NCI-H2107 treated with DMSO at 0.1 percent for 48 hours (cell line): ENCODE measurements at regions not wholly inside any gene's neighbourhood (a gene's known extent, or its start where the extent isn't known, plus 50 kb on each side); places are given as distances from the start of the nearest gene placed in this dataset.
"Not testable (repeated sequence)": the region's sequence is repeated elsewhere in the genome, so short reads cannot be mapped to it uniquely, and the experiment has no call there.

Source experiments
- DNase-seq: peaks from one replicate; lab custom pipeline; 2025; ENCODE audit not compliant: unreplicated experiment; lab: John Stamatoyannopoulos, UW

DNA sequence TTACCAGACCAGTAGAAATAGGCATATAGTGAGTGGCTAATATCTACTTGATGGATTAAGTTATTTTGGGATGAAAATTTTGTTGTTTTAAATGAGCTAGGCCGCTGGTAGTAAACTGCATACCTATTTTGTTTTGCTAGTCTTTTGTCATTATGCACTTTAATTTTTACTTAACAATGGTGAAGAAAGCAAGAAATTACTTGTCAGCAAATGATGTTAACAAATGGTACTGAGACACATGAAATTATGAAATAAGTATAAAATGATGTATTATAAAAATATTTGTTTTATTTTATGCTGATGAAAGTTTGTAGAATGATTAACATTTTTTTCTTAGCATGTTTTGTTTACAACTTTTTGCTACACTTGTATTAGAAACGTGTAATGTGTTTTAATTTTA lies 807.7 kb downstream of the TBC1D32 start:
- no peak for DNase-seq

DNA sequence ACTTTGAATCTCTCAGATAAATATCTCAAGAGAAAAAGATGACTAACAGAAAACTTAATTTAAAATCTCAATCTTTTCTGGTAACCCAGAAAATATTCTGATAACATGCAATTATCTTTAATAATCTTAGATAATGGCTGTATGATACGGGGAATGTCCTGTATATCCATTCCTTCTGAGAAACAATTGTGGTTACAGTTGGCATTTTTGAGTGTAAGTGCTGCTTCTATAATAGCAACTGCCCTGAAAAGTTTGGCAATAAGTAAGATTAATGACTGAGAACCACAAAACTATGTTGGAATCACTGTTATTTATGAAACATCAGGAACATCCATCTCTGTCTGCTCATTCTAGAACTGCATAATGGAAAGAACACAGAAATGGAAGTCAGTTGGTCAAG lies 819.7 kb downstream of the TBC1D32 start:
- DNase-seq: no peak

DNA sequence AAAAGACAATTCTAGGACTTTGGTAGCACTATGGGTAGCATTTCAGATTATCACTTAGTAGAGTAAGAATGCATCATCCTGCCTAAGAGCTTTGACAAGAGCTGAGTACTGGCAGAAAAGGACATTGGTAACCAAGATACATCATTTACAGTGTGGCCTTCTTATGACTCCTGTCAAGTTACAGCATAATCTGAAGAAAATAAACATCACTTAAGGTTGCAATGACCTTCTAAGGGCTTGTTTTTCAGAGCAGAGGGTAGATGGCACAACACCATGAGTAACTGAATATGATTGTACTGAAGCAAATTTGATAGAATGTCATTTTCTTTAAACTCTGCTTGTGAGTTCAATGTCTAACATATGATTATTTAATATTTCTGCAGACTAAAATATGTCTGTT lies 822.6 kb downstream of the TBC1D32 start:
- no peak for DNase-seq

DNA sequence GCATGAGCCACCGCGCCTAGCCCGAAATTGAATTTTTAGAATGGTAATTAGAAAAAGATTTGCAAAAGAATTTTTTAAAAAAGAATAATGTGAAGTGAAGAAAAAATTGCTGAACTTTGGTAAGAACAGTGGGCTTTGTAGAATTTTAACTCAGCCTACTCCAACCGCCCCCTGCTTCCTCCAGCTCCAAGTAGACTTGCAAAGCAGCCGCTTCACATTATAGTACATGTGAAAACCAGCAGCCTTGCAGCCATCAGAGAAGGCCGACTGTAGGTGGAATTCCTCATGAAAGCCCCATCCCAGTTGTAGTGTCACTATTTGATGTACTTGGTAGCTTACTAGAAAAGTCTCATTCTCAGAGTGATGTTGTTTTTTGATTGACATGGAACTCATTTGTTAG lies 835.6 kb downstream of the TBC1D32 start:
- DNase-seq: no peak

DNA sequence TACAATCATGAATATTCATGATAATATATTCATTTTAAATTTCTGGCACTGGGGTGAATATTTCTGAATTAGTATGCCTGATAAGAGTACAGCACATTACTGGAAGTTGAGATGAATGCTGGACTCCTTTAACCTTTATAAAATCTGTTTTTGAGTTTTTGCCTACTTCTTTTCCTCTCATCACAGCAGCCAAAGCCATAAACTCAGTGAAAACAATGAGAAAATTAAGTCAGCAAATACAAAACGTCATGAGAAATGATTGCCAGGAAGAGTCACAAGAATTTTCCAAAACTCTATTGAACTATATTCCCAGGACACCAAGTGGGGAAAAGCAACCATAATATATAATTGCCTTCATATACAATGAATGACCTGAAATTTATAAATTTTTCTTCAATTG lies 837.6 kb downstream of the TBC1D32 start:
- DNase-seq: no peak

DNA sequence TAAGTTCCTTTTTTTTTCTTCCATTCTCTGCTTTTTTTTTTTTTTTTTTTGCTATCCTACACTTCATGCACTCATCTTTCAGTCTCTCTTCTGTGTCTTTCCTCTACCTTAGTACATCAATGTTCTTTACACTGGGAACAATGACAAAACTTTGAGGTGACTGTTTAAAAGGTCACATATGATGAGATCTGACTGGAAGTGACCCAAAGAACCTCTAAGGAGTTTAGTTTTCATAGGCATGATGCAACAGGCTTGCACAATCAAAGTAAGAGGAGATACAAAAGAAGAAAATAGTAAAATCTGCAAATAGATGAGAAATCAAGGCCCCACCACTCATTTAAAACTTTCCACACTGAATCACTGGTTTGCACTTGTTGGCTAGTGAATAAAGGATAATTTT lies 840.8 kb downstream of the TBC1D32 start:
- DNase-seq: no peak

DNA sequence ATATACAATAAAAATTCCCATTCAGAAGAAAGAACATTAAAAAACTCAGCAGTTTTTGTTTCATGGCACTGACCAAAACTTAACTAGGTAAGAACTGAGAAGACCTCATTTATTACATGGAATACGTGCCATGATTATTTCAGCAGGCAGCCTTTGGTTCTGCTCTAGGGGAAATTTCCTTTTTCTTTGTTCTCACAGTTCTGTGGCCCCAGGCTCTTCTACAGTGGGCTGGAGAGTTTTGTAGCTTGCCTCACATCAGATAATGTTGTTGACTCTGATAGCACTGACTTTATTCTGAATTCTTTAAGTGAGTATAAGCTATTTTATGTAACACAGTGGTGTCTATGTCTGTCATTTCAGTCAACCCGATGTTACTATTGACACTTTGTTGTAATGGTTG lies 844.3 kb downstream of the TBC1D32 start:
- DNase-seq: no peak

DNA sequence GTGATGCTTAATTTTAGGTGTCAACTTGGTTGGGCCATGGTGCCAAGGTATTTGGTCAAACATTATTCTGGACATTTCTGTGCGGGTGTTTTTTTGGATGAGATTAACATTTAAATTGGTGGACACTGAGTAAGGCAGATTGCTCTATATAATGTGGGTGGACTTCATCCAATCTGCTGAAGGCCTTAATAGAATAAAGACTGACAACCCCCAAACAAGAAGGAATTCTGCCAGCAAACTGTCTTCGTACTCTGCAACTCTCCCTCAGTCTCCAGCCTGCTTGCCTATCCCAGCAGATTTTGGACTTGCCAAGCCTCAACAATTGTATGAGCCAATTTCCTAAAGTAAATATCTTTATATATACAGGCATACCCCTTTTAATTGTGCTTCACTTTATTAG lies 850.1 kb downstream of the TBC1D32 start:
- no peak for DNase-seq

DNA sequence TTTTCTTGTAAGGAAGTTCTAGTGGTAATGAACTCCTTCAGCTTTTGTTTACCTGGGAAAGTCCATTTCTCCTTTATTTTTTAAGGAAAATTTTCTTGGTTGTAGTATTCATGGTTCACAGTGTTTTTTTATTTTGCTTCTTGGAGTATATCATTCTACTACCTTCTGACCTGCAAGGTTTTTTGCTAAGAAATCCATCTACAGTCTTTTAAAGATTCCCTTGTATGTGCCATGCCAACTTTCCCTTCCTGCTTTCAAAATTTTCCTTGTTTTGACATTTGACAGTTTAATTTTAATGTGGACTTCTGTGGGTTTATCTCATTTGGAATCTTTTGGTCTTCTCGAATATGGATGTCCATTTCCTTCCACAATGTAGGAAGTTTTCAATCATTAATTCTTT lies 855.6 kb downstream of the TBC1D32 start:
- no peak for DNase-seq

DNA sequence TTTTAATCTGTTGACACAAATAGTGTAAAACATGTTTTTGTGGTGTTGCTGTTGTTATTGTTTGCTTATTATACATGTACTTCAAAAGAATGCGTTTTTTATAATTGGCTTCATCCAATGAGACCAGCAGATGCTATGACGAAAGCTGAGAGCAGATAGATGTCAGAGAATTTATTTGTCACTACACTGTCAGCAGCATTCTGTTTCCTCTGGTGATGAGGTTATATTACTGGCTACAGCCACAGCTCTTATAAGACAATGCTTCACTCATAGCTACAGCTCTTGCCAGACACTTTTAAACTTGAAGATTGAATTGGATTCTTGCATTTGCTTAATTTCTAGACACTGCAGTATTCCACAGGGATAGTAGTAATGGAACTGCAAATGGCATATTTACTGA lies 860.5 kb downstream of the TBC1D32 start:
- DNase-seq: no peak

DNA sequence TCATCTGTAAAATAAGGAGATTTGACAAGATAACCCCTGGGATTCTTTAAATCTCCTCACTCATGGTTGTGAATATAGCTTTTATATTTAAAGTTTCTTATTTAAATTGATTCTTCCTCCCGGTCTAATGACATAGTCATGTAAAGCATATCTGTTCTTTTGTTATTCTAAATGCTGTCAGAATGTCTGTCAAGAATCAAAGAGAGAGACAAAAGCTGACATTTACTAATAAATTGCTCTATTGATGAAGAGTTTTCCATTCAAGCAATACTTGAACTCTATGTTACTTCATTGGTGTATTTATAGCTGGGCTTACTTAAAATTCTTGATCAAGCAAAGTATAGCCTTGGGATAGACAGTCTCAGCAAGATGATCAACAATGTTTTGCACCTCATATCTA lies 865.8 kb downstream of the TBC1D32 start:
- no peak for DNase-seq

DNA sequence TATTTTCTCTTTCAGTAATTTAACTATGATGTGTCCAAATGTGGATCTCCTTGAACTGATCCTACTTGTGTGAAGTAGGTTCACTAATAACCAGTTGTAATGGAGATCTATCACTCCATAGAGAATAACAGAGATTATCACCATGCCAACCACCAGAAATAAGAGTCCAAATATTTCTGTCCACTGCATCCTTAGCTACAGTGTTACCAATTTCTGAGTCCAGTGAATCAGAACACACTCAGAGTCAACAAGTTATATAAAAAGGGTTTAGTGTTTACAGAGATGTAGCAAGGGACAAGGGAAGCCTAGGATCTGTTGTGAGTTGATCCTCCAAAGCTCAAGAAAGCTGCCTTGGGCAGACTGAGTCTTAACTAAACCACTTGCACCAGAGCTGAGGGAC lies 882.8 kb downstream of the TBC1D32 start:
- DNase-seq: no peak

DNA sequence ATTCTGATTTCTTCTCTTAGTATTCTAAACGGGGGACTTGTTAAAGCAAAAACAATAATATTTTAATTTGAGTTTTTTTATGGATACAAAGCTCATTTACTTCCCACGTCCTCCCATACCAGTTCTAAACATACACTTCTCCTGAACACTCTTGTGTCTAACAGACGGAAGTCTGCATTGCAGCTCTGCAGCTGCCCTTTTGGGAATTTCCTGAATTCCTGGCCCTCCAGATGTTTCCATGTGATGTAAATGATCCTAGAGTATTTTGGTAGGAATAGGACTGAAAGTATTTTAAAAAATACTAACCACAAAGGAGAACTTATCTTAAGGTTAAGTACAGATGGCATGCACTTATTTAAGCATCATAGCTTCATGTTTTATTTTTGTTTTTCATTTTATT lies 886.7 kb downstream of the TBC1D32 start:
- no peak for DNase-seq

DNA sequence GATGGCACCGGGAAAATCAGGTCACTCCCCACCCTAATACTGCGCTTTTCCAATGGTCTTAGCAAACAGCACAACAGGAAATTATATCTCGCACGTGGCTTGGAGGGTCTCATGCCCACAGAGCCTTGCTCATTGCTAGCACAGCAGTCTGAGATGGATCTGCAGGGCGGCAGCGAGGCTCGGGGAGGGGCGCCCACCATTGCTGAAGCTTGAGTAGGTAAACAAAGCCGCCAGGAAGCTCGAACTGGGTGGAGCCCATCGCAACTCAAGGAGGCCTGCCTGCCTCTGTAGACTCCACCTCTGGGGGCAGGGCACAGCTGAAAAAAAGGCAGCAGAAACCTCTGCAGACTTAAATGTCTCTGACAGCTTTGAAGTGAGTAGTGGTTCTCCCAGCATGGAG lies 901.4 kb downstream of the TBC1D32 start:
- not testable (repeated sequence) for DNase-seq

DNA sequence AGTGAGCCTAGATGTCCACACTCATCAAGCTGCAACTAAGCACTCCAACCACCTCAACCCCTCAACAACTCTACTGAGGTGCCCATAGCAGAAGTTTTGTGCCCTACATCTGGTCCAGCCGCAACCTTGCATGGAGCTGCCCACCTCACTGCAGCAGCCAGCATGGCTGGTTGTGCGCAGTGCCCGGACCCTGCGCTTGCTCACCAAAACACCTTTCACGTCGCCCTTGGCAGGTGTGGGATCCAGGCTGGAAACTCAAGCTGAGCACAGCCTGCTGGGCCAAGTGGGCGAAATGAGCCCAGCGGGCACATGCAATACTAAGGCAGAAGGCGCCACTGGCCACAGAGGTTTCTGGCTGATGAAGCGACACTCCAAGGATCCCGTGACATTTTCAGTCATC lies 902.4 kb downstream of the TBC1D32 start:
- no peak for DNase-seq

DNA sequence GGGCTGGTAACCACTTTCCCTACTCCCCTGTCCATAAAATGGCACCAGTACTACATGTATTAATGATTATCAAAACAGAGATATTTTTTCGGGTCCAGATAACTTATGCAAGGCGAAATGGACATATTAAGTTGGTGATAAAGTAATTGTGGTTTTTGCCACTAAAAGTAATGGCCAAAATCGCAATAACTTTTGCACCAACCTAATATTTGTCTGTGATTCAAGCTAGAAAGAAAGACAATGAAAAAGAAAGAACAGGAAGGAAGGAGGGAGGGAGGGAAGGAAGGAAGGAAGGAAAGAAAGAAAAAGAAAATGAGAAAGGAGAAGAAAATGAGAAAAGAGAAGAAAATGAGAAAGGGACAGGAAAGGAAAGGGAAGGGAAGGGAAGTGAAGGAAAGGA lies 922.9 kb downstream of the TBC1D32 start:
- no peak for DNase-seq

DNA sequence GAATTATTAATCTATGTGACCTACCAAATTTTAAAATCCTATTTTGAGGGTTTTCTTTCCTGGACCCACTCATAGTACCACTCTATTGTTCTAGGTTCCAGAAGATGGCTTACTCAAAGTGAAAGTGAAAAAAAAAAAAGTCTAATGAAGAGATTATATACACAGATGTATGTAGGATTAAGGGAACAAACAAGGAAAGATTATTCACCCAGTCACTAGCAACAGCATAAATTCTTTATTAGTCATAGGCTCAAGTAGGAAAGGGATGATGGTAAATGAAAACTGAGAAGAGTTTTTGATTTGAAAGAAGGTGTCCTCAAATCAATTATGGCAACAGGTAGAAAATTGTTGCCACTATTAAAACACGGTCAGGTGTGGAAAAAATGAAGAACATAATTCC lies 923.7 kb downstream of the TBC1D32 start:
- no peak for DNase-seq

DNA sequence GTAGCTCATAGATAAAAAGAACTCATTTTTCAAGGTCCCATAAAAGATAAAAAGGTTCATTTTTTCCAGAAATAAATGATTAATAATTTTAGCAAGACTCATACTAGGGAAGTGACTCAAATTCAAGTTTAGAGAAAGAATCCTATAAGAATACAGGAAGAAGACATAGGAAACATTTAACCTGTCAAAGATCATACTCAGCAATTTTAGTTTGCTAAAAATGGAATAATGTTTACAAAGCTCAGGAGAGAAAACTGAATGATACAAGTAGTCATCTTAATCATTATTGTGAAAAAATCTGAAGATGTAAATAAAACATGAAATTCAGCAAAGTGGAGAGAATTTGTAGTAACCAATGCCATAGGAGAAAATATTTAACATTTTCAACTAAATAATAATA lies 926.6 kb downstream of the TBC1D32 start:
- DNase-seq: no peak

DNA sequence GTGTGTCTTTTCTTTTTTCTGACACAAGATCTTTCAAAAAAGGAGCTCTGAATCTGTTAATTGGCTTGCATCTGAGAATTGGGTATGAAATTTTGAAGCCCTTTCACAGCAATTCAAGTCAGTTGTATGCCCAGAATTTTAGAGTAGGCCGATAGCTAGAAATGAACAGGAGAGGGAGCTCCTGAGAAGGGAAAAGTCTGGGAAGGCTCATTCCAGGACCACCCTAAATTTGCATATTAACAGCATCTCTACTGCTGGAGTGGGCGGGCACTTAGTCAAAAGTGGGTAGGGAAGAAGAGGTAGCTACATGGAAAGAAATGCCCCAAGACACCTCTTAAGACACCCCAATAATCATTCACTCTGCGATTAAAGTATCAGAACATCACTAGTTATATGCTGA lies 928.3 kb downstream of the TBC1D32 start:
- no peak for DNase-seq

DNA sequence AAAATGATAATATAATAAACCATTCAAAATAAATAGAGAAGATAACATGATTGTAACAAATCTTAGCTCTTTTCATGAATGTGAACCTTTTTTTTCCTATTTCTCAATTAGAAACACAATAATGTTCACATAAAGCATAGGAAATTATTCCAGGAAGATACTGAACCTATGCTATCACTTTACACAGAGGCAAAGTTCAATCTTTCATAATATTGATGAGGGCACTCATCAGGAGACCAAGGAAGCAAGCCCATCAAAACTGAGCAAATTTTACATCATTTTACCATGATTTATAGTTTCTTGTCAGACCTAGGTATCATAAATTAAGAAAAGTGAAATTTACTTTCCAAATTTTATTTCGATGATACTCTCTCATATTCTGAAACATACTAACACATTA lies 938.5 kb downstream of the TBC1D32 start:
- no peak for DNase-seq

DNA sequence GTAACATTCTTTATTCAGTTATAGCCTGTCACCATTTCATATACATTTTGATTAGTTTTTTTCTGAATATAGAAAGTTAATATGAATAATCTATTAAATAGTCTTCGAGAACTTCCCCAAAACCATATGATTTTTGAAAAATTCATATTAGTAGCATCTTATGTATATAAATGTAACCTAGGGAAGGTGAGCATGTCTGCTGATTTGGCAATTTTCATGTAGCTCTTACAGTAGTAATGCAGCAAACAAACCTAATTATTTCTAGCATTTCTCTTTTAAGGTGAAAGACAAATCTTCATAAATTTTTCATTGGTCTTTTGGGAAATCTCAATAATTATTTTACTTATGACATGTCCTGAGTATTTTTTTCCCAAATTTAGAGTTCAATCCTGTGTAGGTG lies 939.0 kb downstream of the TBC1D32 start:
- no peak for DNase-seq

DNA sequence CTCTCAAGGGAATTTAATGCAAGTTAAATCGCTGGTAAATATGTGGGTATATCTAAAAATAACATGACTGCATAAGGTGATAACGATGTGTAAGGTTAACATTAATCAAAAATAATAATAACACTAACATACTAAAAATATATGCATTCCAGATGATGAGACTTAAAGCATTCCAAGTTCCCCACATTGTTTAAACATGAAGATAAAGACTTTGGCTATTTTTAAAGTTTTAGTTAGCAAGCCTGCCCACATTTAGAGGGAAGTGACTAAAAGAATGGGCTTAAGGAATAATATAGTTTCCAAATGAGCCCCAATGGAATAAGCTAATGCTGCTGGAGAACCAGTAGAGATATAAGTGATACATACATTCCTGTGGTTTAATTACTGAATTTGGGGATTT lies 941.3 kb downstream of the TBC1D32 start:
- DNase-seq: no peak

DNA sequence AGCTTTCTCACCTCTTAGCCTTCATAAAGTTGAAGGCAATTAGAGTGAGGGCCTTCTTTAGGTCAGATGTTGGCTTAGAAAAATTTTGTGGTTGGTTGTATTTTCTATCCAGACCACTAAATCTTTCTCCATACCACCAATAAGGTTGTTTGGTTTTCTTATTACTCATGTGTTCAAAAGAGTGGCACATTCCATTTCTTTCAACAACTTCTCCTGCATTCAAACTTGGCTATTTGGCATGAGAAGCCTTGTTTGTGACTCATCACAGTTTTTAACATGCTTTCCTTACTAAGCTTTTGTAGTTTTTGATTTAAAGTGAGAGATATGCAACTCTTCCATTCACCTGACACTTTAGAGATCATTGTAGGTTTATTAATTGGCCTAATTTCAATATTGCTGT lies 949.6 kb downstream of the TBC1D32 start:
- no peak for DNase-seq

DNA sequence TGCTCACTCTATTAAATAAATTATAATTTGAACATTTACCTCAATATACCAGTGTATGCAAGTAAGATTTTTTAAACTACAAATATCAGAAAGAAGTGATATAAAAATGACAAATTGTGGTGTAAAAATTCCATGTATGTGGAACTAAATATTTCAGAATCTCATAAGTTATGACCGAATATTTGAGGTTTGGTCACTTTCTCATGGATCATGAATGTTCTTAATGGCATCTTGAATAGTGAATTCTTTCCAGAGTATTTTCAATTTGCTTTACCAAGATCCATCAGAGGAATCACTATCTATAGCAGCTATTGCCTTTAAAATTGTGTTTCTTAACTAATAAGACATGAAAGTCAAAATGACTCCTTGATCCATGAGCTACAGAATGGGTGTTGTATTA lies 950.6 kb downstream of the TBC1D32 start:
- no peak for DNase-seq
